ENCODE measurements at regions not wholly inside any gene's neighbourhood (a gene's known extent, or its start where the extent isn't known, plus 50 kb on each side); places are given as distances from the start of the nearest gene placed in this dataset.

- H3K4me1 Mint-ChIP-seq (ENCODE audit: low read depth): peaks cover 7% of the 10 kb centered on the region
- peaks cover 13% of the 10 kb centered on the region for H3K27me3 Mint-ChIP-seq (ENCODE audit: insufficient read depth)
- H3K27ac Mint-ChIP-seq: no peak overlapping the region
- H3K36me3 Mint-ChIP-seq (ENCODE audit: low read depth): no peaks in the 10 kb centered on the region
- DNase-seq: no peak
- no peak for TF ChIP-seq CTCF (IDR thresholded peaks at IDR 0.05)
- no peaks in the 10 kb centered on the region for H3K9me3 Mint-ChIP-seq
- H3K4me3 Mint-ChIP-seq: no peak overlapping the region
Measured at GRCh38 chr7:28349637-28350036, 62.7 kb upstream of the CREB5 start.

GRCh38 chr7:28350662-28351061, 61.7 kb upstream of the CREB5 start:
- DNase-seq: no peak
- no peak overlapping the region for H3K4me3 Mint-ChIP-seq
- TF ChIP-seq CTCF (IDR thresholded peaks at IDR 0.05): no peak
- H3K27ac Mint-ChIP-seq: no peak overlapping the region
- no peaks in the 10 kb centered on the region for H3K9me3 Mint-ChIP-seq
- H3K4me1 Mint-ChIP-seq (ENCODE audit: low read depth): peaks cover 13% of the 10 kb centered on the region
- peaks cover 13% of the 10 kb centered on the region; the same call in 1 of the 2 replicates for H3K27me3 Mint-ChIP-seq (ENCODE audit: insufficient read depth)
- no peaks in the 10 kb centered on the region for H3K36me3 Mint-ChIP-seq (ENCODE audit: low read depth)

- no peaks in the 10 kb centered on the region for H3K36me3 Mint-ChIP-seq (ENCODE audit: low read depth)
- peaks cover 16% of the 10 kb centered on the region for H3K27me3 Mint-ChIP-seq (ENCODE audit: insufficient read depth)
- no peak for TF ChIP-seq CTCF (IDR thresholded peaks at IDR 0.05)
- no peaks in the 10 kb centered on the region for H3K9me3 Mint-ChIP-seq
- no peak for DNase-seq
- peaks cover 13% of the 10 kb centered on the region for H3K4me1 Mint-ChIP-seq (ENCODE audit: low read depth)
- no peak overlapping the region for H3K27ac Mint-ChIP-seq
- no peak overlapping the region for H3K4me3 Mint-ChIP-seq
Measured at GRCh38 chr7:28351450-28351849, 60.9 kb upstream of the CREB5 start.

DNA sequence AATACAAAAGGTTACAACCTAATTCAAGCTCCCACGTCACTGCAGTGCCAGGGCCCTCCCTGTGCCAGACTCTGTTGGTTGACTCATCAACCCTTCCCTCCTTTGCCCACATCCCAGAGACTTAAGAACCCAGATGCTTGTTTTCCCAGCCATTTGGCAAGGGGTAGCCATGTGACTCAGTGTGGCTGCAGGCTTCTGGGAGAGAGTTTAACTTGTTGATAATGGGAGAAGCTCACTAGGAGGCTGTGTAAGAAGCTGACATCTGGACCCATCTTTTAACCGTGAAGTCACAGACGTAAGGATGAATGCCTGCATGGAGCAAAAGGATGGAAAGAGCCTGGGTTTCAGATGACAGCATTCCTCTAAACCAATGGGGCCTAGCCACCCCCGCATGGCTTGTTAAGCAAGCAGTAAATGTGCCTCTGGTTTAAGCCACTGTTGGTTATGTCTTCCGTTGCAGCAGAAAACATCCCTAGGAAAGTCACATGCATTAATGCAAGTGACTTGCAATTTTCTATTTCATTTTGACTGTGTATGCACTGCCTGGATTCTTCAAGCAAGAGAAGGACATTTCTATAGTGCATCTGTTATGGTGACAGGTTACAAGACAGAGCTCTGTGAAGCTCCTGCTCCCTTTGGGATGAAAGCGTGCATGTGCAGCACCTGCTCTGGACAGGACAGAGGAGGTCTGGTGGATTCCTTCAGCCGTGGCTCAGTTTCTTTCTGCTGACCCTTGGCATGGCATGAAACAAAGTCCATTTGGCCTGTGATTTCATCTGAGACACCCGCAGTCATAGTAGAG, 57.5 kb upstream of the CREB5 start:
- H3K4me1 Mint-ChIP-seq (ENCODE audit: low read depth): peaks cover 37% of the 10 kb centered on the region
- H3K27me3 Mint-ChIP-seq (ENCODE audit: insufficient read depth): peaks cover 19% of the 10 kb centered on the region

GRCh38 chr7:28355635-28356319, 56.5 kb upstream of the CREB5 start:
- Mint-ChIP-seq H3K4me3 (no peak overlapping the region), H3K27ac (no peak overlapping the region), H3K36me3 (ENCODE audit: low read depth) (no peaks in the 10 kb centered on the region), H3K9me3 (no peaks in the 10 kb centered on the region), H3K27me3 (ENCODE audit: insufficient read depth) (peaks cover 15% of the 10 kb centered on the region), H3K4me1 (ENCODE audit: low read depth) (peaks cover 37% of the 10 kb centered on the region)
- no peak for TF ChIP-seq CTCF (IDR thresholded peaks at IDR 0.05)
- DNase-seq: no peak

More for the DNA sequence above, 57.5 kb upstream of the CREB5 start:
- Mint-ChIP-seq H3K36me3 (ENCODE audit: low read depth) (no peaks in the 10 kb centered on the region), H3K9me3 (no peaks in the 10 kb centered on the region), H3K27ac (no peak overlapping the region), H3K4me3 (no peak overlapping the region)
- no peak for TF ChIP-seq CTCF (IDR thresholded peaks at IDR 0.05)
- peak; percentile 65 for DNase-seq

Data from HFFc6 (cell line).